Erythroblast (primary cell): ENCODE measurements at regions not wholly inside any gene's neighbourhood (a gene's known extent, or its start where the extent isn't known, plus 50 kb on each side); places are given as distances from the start of the nearest gene placed in this dataset.

ENCODE experiments used
- GATA1 ChIP-seq: IDR thresholded peaks from 2 replicates; pipeline ENCODE4 v1.6.1; 2011; ENCODE audit warnings: low read depth, mild to moderate bottlenecking, control low read depth, low read length, moderate library complexity
- POLR2A ChIP-seq: IDR thresholded peaks from 2 replicates; pipeline ENCODE4 v1.6.1; 2011; ENCODE audit warnings: mild to moderate bottlenecking, low read length

DNA sequence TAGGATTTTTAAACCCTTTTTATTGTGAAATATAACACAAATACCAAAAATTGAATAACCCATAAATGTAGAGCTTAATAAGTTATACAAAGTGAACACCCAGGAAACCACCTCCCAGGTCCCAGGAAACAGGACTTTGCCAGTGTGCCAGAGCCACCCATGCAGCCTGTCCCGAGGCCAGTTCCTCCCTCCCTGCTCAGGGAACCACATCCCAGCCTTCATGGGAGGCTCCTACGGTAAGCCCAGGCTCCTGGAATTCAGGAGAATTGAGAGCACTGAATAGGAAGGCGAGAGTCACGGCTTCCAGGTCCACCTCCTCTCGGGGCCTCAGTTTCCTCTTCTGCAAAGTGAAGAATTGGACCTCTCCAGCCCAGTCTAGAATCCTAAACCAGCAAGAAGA lies 178.2 kb downstream of the TMEM132E start:
- TF ChIP-seq POLR2A, result no peak
- no peak for TF ChIP-seq GATA1
